Lung (tissue), 11 donors: ENCODE measurements at regions not wholly inside any gene's neighbourhood (a gene's known extent, or its start where the extent isn't known, plus 50 kb on each side); places are given as distances from the start of the nearest gene placed in this dataset.

Source experiments
- ATAC-seq: fragments of 200-7000 bp; cut with Tn5 transposase; one replicate; pipeline ENCODE4 v1.9.1; 2020; ENCODE audit warnings: moderate number of reproducible peaks; ENCODE audit not compliant: insufficient read depth, low FRiP score
- DNase-seq, 3 donors: peaks; one replicate each; pipeline ENCODE4 v3.0.0-alpha.2; 2013 to 2017
- H3K27ac ChIP-seq, 2 donors: one replicate each; pipeline ENCODE4 v1.5.1; 2013; ENCODE audit warnings: mild to moderate bottlenecking in 2 of 2, moderate library complexity in 2 of 2, control low read depth in 1 of 2, inconsistent platforms in 1 of 2, low read depth in 1 of 2, low read length in 1 of 2
- H3K27me3 ChIP-seq, 3 donors: one replicate each; pipeline ENCODE4 v1.5.1; 2013; ENCODE audit warnings: low read length in 2 of 3; ENCODE audit not compliant: control insufficient read depth in 3 of 3, insufficient read depth in 3 of 3
- H3K36me3 ChIP-seq, 4 donors: one replicate each; pipeline ENCODE4 v1.5.1; 2013; ENCODE audit warnings: low read length in 4 of 4, mild to moderate bottlenecking in 1 of 4, moderate library complexity in 1 of 4; ENCODE audit not compliant: control insufficient read depth in 4 of 4, insufficient read depth in 4 of 4
- H3K4me1 ChIP-seq, 5 donors: one replicate each; pipeline ENCODE4 v1.5.1; 2013; ENCODE audit warnings: low read length in 5 of 5, mild to moderate bottlenecking in 2 of 5, moderate library complexity in 1 of 5; ENCODE audit not compliant: control insufficient read depth in 5 of 5, insufficient read depth in 5 of 5
- H3K4me3 ChIP-seq: one replicate; pipeline ENCODE4 v1.5.1; 2013; ENCODE audit warnings: mild to moderate bottlenecking, control low read depth, moderate library complexity
- H3K9ac ChIP-seq, 2 donors: one replicate each; pipeline ENCODE4 v1.5.1; 2013; ENCODE audit warnings: low read length in 2 of 2, control low read depth in 1 of 2; ENCODE audit not compliant: insufficient read depth in 1 of 2
- H3K9me3 ChIP-seq, 4 donors: one replicate each; pipeline ENCODE4 v1.5.1; 2013; ENCODE audit warnings: low read length in 3 of 4, mild to moderate bottlenecking in 1 of 4, moderate library complexity in 1 of 4; ENCODE audit not compliant: control insufficient read depth in 4 of 4, insufficient read depth in 3 of 4
- CTCF ChIP-seq: IDR thresholded peaks from 2 replicates; pipeline ENCODE4 v1.5.1; 2012; ENCODE audit warnings: mild to moderate bottlenecking; ENCODE audit errors: control extremely low read depth, extremely low read depth
- WGBS, 2 donors: extraction: QIAGEN DNeasy Blood & Tissue Kit; methylation state at CpG; one replicate each; pipeline ENCODE4 v1.1.7; 2013; 5-methylcytosine and 5-hydroxymethylcytosine counted together
- donor health status: control.
- donor health status: control.
- donor health status: Bipolar disorder and iron deficiency.
- donor health status: healthy.
- donor health status: DM: yes; HTN: yes; CAD: no.

DNA sequence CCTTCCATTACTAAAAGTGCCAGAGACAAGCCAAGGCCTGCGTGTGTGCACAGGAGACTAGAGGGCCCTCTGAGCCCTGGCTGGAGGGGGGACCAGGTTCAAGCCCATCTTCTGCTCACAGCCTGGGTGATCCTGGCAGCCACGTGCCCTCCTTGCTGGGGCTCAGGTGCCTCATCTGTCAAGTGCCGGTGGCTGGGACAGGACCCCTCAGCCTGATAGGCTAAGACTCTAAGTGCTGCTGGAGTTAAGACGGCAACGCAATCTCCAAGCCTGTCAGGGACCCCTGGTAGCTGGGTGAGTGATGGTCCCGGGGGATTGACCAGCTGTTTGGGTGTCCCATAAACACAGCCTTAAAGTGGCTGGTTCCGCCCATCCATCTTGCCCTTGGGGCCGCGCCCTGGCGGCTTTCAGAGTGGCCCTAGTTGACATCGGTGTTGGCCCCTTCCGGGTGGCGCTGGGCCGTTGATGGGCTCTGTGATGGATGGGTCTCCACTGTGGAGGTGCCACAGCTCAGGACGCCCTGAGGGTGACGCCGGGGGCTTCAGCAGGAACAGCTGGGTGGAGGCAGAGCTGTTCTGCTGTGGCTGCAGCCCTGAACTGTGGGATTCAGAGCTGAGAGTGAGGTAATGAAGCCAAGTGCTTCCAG lies 136.2 kb downstream of the BARX1 start:
- DNase-seq (no peak), ATAC-seq (no peak)
- H3K36me3 ChIP-seq, result no peaks in the 10 kb centered on the region
- no peaks in the 10 kb centered on the region for H3K4me1 ChIP-seq
- H3K4me3 ChIP-seq, result no peak overlapping the region
- peaks cover 0 to 22% (median 17%) of the 10 kb centered on the region in 3 donors for H3K27me3 ChIP-seq
- 53 to 61% methylated on average over 17 of the region's 17 CpGs for WGBS, 2 donors
- H3K27ac ChIP-seq, result no peak overlapping the region
- no peak overlapping the region for H3K9ac ChIP-seq
- peaks cover 0 to 11% (median 0%) of the 10 kb centered on the region in 4 donors for H3K9me3 ChIP-seq
- no peak for TF ChIP-seq CTCF

DNA sequence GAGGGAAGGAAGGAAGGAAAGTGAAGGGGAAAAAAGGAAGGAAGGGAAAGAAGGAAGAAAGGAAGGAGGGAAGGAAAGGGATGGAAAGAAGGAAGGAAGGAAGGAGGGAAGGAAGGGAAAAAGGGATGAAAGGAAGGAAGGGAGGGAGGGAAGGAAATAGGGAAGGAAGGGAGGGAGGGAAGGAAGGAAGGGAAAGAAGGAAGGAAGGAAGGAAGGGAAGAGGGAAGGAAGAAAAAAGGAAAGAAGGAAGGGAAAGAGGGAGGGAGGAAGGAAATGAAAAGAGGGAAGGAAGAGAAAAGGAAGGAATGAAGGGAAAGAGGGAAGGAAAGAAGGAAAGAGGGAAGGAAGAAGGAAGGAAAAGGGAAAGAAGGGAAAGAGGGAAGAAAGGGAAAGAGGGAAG lies 136.9 kb downstream of the BARX1 start:
- no peak for ATAC-seq
- TF ChIP-seq CTCF, result no peak
- Histone ChIP-seq H3K27me3 (peaks cover 0 to 24% (median 17%) of the 10 kb centered on the region in 3 donors), H3K36me3 (no peaks in the 10 kb centered on the region), H3K9me3 (peaks cover 0 to 10% (median 0%) of the 10 kb centered on the region in 4 donors), H3K4me3 (no peak overlapping the region), H3K27ac (no peak overlapping the region), H3K4me1 (no peaks in the 10 kb centered on the region), H3K9ac (no peak overlapping the region)
- no peak for DNase-seq

DNA sequence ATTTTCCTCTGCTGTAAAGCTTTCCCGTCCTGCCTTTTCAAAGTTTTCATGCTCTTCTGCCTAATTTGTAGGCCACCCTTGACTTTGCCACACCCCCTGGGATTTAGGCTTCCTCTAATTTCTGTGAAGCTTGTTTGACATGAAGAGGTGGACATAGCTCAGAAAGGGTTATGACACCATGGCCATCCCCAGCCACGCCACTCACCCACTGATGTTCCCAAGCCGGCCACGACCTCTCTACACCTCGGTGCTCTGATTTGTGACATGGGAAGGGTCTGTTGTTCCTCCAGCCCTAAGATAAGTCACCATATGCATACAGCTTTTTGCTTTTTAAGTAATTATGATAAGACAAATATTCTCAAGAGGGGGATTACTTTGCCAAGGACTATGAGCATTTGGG lies 139.5 kb downstream of the BARX1 start:
- peaks cover 0 to 3% (median 0%) of the 10 kb centered on the region in 5 donors for H3K4me1 ChIP-seq
- H3K27ac ChIP-seq, result no peak overlapping the region
- H3K9me3 ChIP-seq, result peaks cover 0 to 8% (median 0%) of the 10 kb centered on the region in 4 donors
- WGBS, 2 donors, result 82 to 85% methylated on average over 5 of the region's 5 CpGs
- no peaks in the 10 kb centered on the region for H3K36me3 ChIP-seq
- ATAC-seq, result no peak
- no peak for TF ChIP-seq CTCF
- peaks cover 0 to 25% (median 19%) of the 10 kb centered on the region in 3 donors for H3K27me3 ChIP-seq
- DNase-seq, result no peak
- no peak overlapping the region for H3K9ac ChIP-seq
- H3K4me3 ChIP-seq, result no peak overlapping the region

DNA sequence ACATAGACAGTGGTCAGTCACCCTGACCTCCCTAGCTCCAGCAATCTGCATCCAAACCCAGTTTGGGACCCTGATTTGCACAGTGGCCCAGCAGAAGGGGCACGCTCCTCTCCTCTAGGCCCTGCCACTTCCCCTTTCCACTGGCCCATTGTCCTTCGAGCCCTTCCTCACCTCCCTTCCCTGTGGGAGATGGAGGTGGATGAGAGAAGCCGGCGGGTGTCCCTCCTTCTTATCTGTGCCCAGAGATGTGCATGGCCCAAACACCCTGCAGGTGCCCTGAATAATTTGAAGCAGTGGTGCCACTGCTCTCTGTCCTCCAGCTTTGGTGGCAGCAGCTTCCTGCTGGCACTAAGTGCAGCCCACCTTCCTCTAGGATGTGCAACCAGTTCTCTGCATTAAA lies 140.0 kb downstream of the BARX1 start:
- H3K27me3 ChIP-seq, result peaks cover 0 to 25% (median 18%) of the 10 kb centered on the region in 3 donors

More for the DNA sequence above, 140.0 kb downstream of the BARX1 start:
- no peak for TF ChIP-seq CTCF
- H3K9ac ChIP-seq, result no peak overlapping the region
- H3K9me3 ChIP-seq, result peaks cover 0 to 8% (median 0%) of the 10 kb centered on the region in 4 donors
- ATAC-seq, result no peak
- no peak overlapping the region for H3K27ac ChIP-seq
- no peak for DNase-seq
- H3K4me1 ChIP-seq, result peaks cover 0 to 8% (median 0%) of the 10 kb centered on the region in 5 donors
- WGBS, 2 donors, result 69 to 75% methylated on average over 4 of the region's 4 CpGs
- H3K4me3 ChIP-seq, result no peak overlapping the region
- no peaks in the 10 kb centered on the region for H3K36me3 ChIP-seq
